ENCODE measurements at regions not wholly inside any gene's neighbourhood (a gene's known extent, or its start where the extent isn't known, plus 50 kb on each side); places are given as distances from the start of the nearest gene placed in this dataset.

DNA sequence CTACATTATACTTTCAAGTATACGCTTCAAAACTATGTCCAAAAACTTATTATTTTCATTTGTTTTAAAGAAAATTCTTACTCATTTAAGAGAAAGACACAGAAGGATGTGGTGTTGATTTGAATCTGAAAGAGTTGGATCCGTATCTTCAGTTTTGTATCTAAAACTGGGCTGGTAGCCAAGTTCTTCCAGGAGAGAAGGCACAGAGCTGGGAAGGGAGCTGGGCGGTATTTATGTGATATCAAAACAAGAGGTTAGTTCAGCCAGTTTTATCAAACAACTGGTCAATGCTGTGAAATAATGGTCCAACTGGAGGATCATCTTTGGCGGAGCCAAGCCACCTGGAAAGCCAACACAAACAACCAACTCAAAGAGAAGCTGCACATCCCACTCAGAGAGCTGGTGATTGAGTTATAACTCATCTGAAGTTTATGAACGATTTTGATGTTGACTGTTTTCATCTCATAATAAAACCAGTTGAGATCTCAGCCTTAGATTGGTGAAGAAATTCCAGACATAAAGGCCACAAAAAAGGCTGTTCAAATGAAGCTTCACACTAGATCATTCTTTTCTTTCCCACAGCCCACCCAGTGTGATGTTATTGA is 489.6 kb upstream of the RASGRP1 start:
- no peak for TF ChIP-seq EZH2phosphoT487 (IDR thresholded peaks at IDR 0.05; ENCODE audit: borderline replicate concordance, low read length)
- TF ChIP-seq, protein P1, sequence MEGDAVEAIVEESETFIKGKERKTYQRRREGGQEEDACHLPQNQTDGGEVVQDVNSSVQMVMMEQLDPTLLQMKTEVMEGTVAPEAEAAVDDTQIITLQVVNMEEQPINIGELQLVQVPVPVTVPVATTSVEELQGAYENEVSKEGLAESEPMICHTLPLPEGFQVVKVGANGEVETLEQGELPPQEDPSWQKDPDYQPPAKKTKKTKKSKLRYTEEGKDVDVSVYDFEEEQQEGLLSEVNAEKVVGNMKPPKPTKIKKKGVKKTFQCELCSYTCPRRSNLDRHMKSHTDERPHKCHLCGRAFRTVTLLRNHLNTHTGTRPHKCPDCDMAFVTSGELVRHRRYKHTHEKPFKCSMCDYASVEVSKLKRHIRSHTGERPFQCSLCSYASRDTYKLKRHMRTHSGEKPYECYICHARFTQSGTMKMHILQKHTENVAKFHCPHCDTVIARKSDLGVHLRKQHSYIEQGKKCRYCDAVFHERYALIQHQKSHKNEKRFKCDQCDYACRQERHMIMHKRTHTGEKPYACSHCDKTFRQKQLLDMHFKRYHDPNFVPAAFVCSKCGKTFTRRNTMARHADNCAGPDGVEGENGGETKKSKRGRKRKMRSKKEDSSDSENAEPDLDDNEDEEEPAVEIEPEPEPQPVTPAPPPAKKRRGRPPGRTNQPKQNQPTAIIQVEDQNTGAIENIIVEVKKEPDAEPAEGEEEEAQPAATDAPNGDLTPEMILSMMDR (IDR thresholded peaks at IDR 0.05; ENCODE audit: low read depth, low read length, poor library complexity, severe bottlenecking): no peak
